Loucy (cell line): ENCODE measurements at regions not wholly inside any gene's neighbourhood (a gene's known extent, or its start where the extent isn't known, plus 50 kb on each side); places are given as distances from the start of the nearest gene placed in this dataset.

Source experiments
- H2AFZ ChIP-seq: fragments of 200-600 bp; sonication (generic); 2 replicates; pipeline ENCODE4 v1.6.0; 2016; ENCODE audit warnings: antibody characterized with exemption, mild to moderate bottlenecking, low read length, moderate library complexity
- H3F3A ChIP-seq: fragments of 200-600 bp; 2 replicates; pipeline ENCODE4 v1.6.0; 2016; ENCODE audit warnings: antibody characterized with exemption, low read depth, mild to moderate bottlenecking
- H3K27me3 ChIP-seq: fragments of 200-600 bp; sonication (generic); 2 replicates; pipeline ENCODE4 v1.6.1; 2014; ENCODE audit warnings: low read length, mild to moderate bottlenecking; ENCODE audit not compliant: insufficient read depth, poor library complexity, severe bottlenecking
- H3K36me3 ChIP-seq: fragments of 200-600 bp; sonication (generic); 2 replicates; pipeline ENCODE4 v1.6.1; 2016; ENCODE audit warnings: low read length; ENCODE audit not compliant: insufficient read depth
- H3K4me1 ChIP-seq: fragments of 200-600 bp; sonication (generic); 2 replicates; pipeline ENCODE4 v1.5.1; 2014; ENCODE audit warnings: low read length, mild to moderate bottlenecking; ENCODE audit not compliant: insufficient read depth, poor library complexity, severe bottlenecking
- H3K4me2 ChIP-seq: fragments of 200-600 bp; sonication (generic); 2 replicates; pipeline ENCODE4 v1.6.0; 2014; ENCODE audit warnings: antibody characterized with exemption, low read length, low read depth, mild to moderate bottlenecking; ENCODE audit not compliant: poor library complexity, severe bottlenecking
- H3K4me3 ChIP-seq: fragments of 200-600 bp; sonication (generic); 2 replicates; pipeline ENCODE4 v1.5.1; 2014; ENCODE audit warnings: low read length, mild to moderate bottlenecking, mixed read lengths; ENCODE audit not compliant: poor library complexity, severe bottlenecking
- H3K79me2 ChIP-seq: fragments of 200-600 bp; sonication (generic); 2 replicates; pipeline ENCODE4 v1.6.1; 2014; ENCODE audit warnings: low read length; ENCODE audit not compliant: insufficient read depth
- H3K9ac ChIP-seq: fragments of 200-600 bp; sonication (generic); 2 replicates; pipeline ENCODE4 v1.6.0; 2014; ENCODE audit warnings: mild to moderate bottlenecking, low read depth, low read length, moderate library complexity; ENCODE audit not compliant: poor library complexity, severe bottlenecking
- H3K9me2 ChIP-seq: fragments of 200-600 bp; sonication (generic); replicated peaks from 2 replicates; pipeline ENCODE4 v1.6.1; 2016; ENCODE audit warnings: low read depth, low read length, mixed read lengths
- H3K9me3 ChIP-seq: fragments of 200-600 bp; sonication (generic); 2 replicates; pipeline ENCODE4 v1.6.1; 2014; ENCODE audit warnings: mild to moderate bottlenecking, antibody characterized with exemption, low read length, low read depth; ENCODE audit not compliant: insufficient read depth
- H4K20me1 ChIP-seq: fragments of 200-600 bp; sonication (generic); 2 replicates; pipeline ENCODE4 v1.6.0; 2014; ENCODE audit warnings: antibody characterized with exemption, low read length, mild to moderate bottlenecking; ENCODE audit not compliant: insufficient read depth, poor library complexity, severe bottlenecking
- CTCF ChIP-seq: fragments of 200-600 bp; sonication (generic); conservative IDR thresholded peaks from 2 replicates; pipeline ENCODE4 v1.5.1; 2014; ENCODE audit warnings: mild to moderate bottlenecking, antibody characterized with exemption, low read length
- EZH2phosphoT487 ChIP-seq: fragments of 200-600 bp; IDR thresholded peaks from 2 replicates; pipeline ENCODE4 v1.6.1; 2018; ENCODE audit warnings: antibody characterized with exemption, mild to moderate bottlenecking, moderate library complexity, borderline replicate concordance

- no peak overlapping the region for H3K4me2 ChIP-seq
- no peaks in the 10 kb centered on the region for H3K4me1 ChIP-seq
- no peaks in the 10 kb centered on the region for H3K27me3 ChIP-seq
- H3K36me3 ChIP-seq, result no peaks in the 10 kb centered on the region
- no peaks in the 10 kb centered on the region for H3K9me2 ChIP-seq
- H3K9me3 ChIP-seq, result no peaks in the 10 kb centered on the region
- no peaks in the 10 kb centered on the region for H3F3A ChIP-seq
- H3K79me2 ChIP-seq, result no peaks in the 10 kb centered on the region
- no peak overlapping the region for H3K4me3 ChIP-seq
- H3K9ac ChIP-seq, result no peak overlapping the region
- no peak overlapping the region for H2AFZ ChIP-seq
- no peaks in the 10 kb centered on the region for H4K20me1 ChIP-seq
- TF ChIP-seq CTCF, result no peak
- no peak for TF ChIP-seq EZH2phosphoT487
Observed at GRCh38 chr1:36536727-36537126, 54.0 kb upstream of the CSF3R start.

GRCh38 chr1:36534711-36535412, 52.1 kb upstream of the CSF3R start:
- no peak overlapping the region for H3K4me3 ChIP-seq
- H2AFZ ChIP-seq, result no peak overlapping the region
- H3K9me2 ChIP-seq, result no peaks in the 10 kb centered on the region
- no peaks in the 10 kb centered on the region for H3K9me3 ChIP-seq
- no peaks in the 10 kb centered on the region for H3K36me3 ChIP-seq
- H3K27me3 ChIP-seq, result no peaks in the 10 kb centered on the region
- H3K9ac ChIP-seq, result no peak overlapping the region
- no peaks in the 10 kb centered on the region for H3K79me2 ChIP-seq
- H3K4me2 ChIP-seq, result no peak overlapping the region
- no peaks in the 10 kb centered on the region for H3K4me1 ChIP-seq
- no peak for TF ChIP-seq EZH2phosphoT487
- no peak for TF ChIP-seq CTCF
- no peaks in the 10 kb centered on the region for H3F3A ChIP-seq
- no peaks in the 10 kb centered on the region for H4K20me1 ChIP-seq

DNA sequence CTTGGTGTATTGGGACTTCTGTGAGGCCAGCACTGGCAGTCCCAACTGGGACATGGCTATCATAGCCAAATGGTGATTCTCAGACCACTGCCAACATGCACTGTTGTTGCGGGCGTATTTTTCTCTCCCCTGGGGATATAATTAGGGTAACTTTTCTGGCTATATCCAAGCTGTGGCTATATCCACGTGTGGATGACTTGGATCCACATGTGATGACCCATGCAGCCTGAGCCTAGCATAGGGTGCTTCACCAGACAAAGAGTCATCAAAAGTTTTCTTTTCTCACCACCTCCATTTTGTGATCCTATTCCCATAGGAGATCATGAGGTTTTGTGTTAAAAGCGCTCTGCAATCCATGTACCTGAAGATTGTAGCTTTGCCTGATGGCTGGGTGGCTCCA, 51.2 kb upstream of the CSF3R start:
- H3K27me3 ChIP-seq, result no peaks in the 10 kb centered on the region
- no peaks in the 10 kb centered on the region for H3K4me1 ChIP-seq
- H3K4me3 ChIP-seq, result no peak overlapping the region
- no peaks in the 10 kb centered on the region for H3K9me2 ChIP-seq
- H3K9ac ChIP-seq, result no peak overlapping the region
- TF ChIP-seq CTCF, result no peak
- no peak for TF ChIP-seq EZH2phosphoT487
- no peaks in the 10 kb centered on the region for H3K9me3 ChIP-seq
- H4K20me1 ChIP-seq, result no peaks in the 10 kb centered on the region
- no peaks in the 10 kb centered on the region for H3K79me2 ChIP-seq
- H3K4me2 ChIP-seq, result no peak overlapping the region
- H3F3A ChIP-seq, result no peaks in the 10 kb centered on the region
- H2AFZ ChIP-seq, result no peak overlapping the region
- no peaks in the 10 kb centered on the region for H3K36me3 ChIP-seq
